ENCODE measurements at regions not wholly inside any gene's neighbourhood (a gene's known extent, or its start where the extent isn't known, plus 50 kb on each side); places are given as distances from the start of the nearest gene placed in this dataset.
"Not testable (repeated sequence)": the region's sequence is repeated elsewhere in the genome, so short reads cannot be mapped to it uniquely, and the experiment has no call there.

GRCh38 chr20:29878281-29878741 is 1379.2 kb upstream of the DEFB115 start:
- Mint-ChIP-seq H3K27me3 (no peaks in the 10 kb centered on the region), H3K27ac (no peak overlapping the region), H3K36me3 (peaks cover 3% of the 10 kb centered on the region), H3K9me3 (peaks cover 5 to 48% (median 22%) of the 10 kb centered on the region in 7 donors), H3K4me1 (no peaks in the 10 kb centered on the region), H3K4me3 (peak overlapping the region in 1 of 4 donors; percentile 32)
- no peak overlapping the region for H3K27ac ChIP-seq (ENCODE audit: insufficient read depth, low read length, poor library complexity, severe bottlenecking)
- peaks cover 4 to 47% of the 10 kb centered on the region in 2 experiments for H3K9me3 ChIP-seq (ENCODE audit: control insufficient read depth in 2 of 2, low read length in 2 of 2)
- peaks cover 4% of the 10 kb centered on the region for H3K4me1 ChIP-seq (ENCODE audit: control insufficient read depth, insufficient read depth, low read length, poor library complexity, severe bottlenecking)
- no peak overlapping the region for H3K4me3 ChIP-seq (ENCODE audit: low read depth, low read length)
- no peaks in the 10 kb centered on the region for H3K27me3 ChIP-seq (ENCODE audit: control insufficient read depth, insufficient read depth, low read length)
- no peaks in the 10 kb centered on the region for H3K36me3 ChIP-seq (ENCODE audit: control insufficient read depth, insufficient read depth, low read length)
- no peak for DNase-seq
- no peak for ATAC-seq (ENCODE audit: low read depth in 2 of 2)

GRCh38 chr20:29878777-29879442 is 1378.6 kb upstream of the DEFB115 start:
- DNase-seq (no peak), ATAC-seq (ENCODE audit: low read depth in 2 of 2) (peak in 1 of 2 donors; percentile 30)
- no peaks in the 10 kb centered on the region for H3K4me1 Mint-ChIP-seq
- H3K4me3 Mint-ChIP-seq, result no peak overlapping the region
- Histone ChIP-seq H3K4me1 (ENCODE audit: control insufficient read depth, insufficient read depth, low read length, poor library complexity, severe bottlenecking) (peaks cover 2% of the 10 kb centered on the region), H3K4me3 (ENCODE audit: low read depth, low read length) (no peak overlapping the region), H3K36me3 (ENCODE audit: control insufficient read depth, insufficient read depth, low read length) (no peaks in the 10 kb centered on the region), H3K27me3 (ENCODE audit: control insufficient read depth, insufficient read depth, low read length) (no peaks in the 10 kb centered on the region), H3K27ac (ENCODE audit: insufficient read depth, low read length, poor library complexity, severe bottlenecking) (no peak overlapping the region), H3K9me3 (ENCODE audit: control insufficient read depth in 2 of 2, low read length in 2 of 2) (peaks cover 4 to 45% of the 10 kb centered on the region in 2 experiments)
- peaks cover 5 to 52% (median 20%) of the 10 kb centered on the region in 7 donors for H3K9me3 Mint-ChIP-seq
- H3K27ac Mint-ChIP-seq, result no peak overlapping the region
- no peaks in the 10 kb centered on the region for H3K27me3 Mint-ChIP-seq
- H3K36me3 Mint-ChIP-seq, result peaks cover 3% of the 10 kb centered on the region

- not testable (repeated sequence) for H3K27ac Mint-ChIP-seq; H3K4me3 Mint-ChIP-seq; ATAC-seq (ENCODE audit: low read depth in 2 of 2); H3K4me1 ChIP-seq (ENCODE audit: control insufficient read depth, insufficient read depth, low read length, poor library complexity, severe bottlenecking); H3K4me1 Mint-ChIP-seq; H3K36me3 Mint-ChIP-seq; H3K27ac ChIP-seq (ENCODE audit: insufficient read depth, low read length, poor library complexity, severe bottlenecking); H3K27me3 ChIP-seq (ENCODE audit: control insufficient read depth, insufficient read depth, low read length); H3K4me3 ChIP-seq (ENCODE audit: low read depth, low read length); H3K36me3 ChIP-seq (ENCODE audit: control insufficient read depth, insufficient read depth, low read length); H3K27me3 Mint-ChIP-seq; DNase-seq
- H3K9me3 Mint-ChIP-seq, result peaks cover 0 to 47% (median 23%) of the 10 kb centered on the region in 7 donors
- H3K9me3 ChIP-seq (ENCODE audit: control insufficient read depth in 2 of 2, low read length in 2 of 2), result peaks cover 4 to 30% of the 10 kb centered on the region in 2 experiments
These were observed 1376.4 kb upstream of the DEFB115 start for GRCh38 chr20:29881107-29881506.

GRCh38 chr20:29883514-29884219 is 1373.8 kb upstream of the DEFB115 start:
- ATAC-seq (ENCODE audit: low read depth in 2 of 2), result peak in 1 of 2 donors; percentile 27
- H3K36me3 Mint-ChIP-seq; H3K36me3 ChIP-seq (ENCODE audit: control insufficient read depth, insufficient read depth, low read length); H3K27ac ChIP-seq (ENCODE audit: insufficient read depth, low read length, poor library complexity, severe bottlenecking); H3K27me3 Mint-ChIP-seq; DNase-seq; H3K27ac Mint-ChIP-seq; H3K27me3 ChIP-seq (ENCODE audit: control insufficient read depth, insufficient read depth, low read length); H3K4me1 Mint-ChIP-seq; H3K4me1 ChIP-seq (ENCODE audit: control insufficient read depth, insufficient read depth, low read length, poor library complexity, severe bottlenecking); H3K4me3 Mint-ChIP-seq; H3K4me3 ChIP-seq (ENCODE audit: low read depth, low read length): not testable (repeated sequence)
- peaks cover 0 to 47% (median 17%) of the 10 kb centered on the region in 7 donors for H3K9me3 Mint-ChIP-seq
- peaks cover 3 to 11% of the 10 kb centered on the region in 2 experiments for H3K9me3 ChIP-seq (ENCODE audit: control insufficient read depth in 2 of 2, low read length in 2 of 2)

- not testable (repeated sequence) for H3K4me1 ChIP-seq (ENCODE audit: control insufficient read depth, insufficient read depth, low read length, poor library complexity, severe bottlenecking); H3K4me1 Mint-ChIP-seq; H3K27ac Mint-ChIP-seq; H3K4me3 ChIP-seq (ENCODE audit: low read depth, low read length); H3K36me3 Mint-ChIP-seq; H3K4me3 Mint-ChIP-seq; H3K36me3 ChIP-seq (ENCODE audit: control insufficient read depth, insufficient read depth, low read length); H3K27me3 ChIP-seq (ENCODE audit: control insufficient read depth, insufficient read depth, low read length); H3K9me3 ChIP-seq (ENCODE audit: control insufficient read depth in 2 of 2, low read length in 2 of 2); H3K27ac ChIP-seq (ENCODE audit: insufficient read depth, low read length, poor library complexity, severe bottlenecking); H3K27me3 Mint-ChIP-seq; DNase-seq; ATAC-seq (ENCODE audit: low read depth in 2 of 2)
- peaks cover 0 to 42% (median 16%) of the 10 kb centered on the region in 7 donors for H3K9me3 Mint-ChIP-seq
These were observed 1373.1 kb upstream of the DEFB115 start for GRCh38 chr20:29884322-29884721.

- DNase-seq; H3K4me3 Mint-ChIP-seq; H3K27ac ChIP-seq (ENCODE audit: insufficient read depth, low read length, poor library complexity, severe bottlenecking); H3K36me3 Mint-ChIP-seq; H3K27me3 ChIP-seq (ENCODE audit: control insufficient read depth, insufficient read depth, low read length); H3K4me1 ChIP-seq (ENCODE audit: control insufficient read depth, insufficient read depth, low read length, poor library complexity, severe bottlenecking); H3K4me3 ChIP-seq (ENCODE audit: low read depth, low read length); H3K27ac Mint-ChIP-seq; H3K4me1 Mint-ChIP-seq; H3K27me3 Mint-ChIP-seq; H3K36me3 ChIP-seq (ENCODE audit: control insufficient read depth, insufficient read depth, low read length); H3K9me3 ChIP-seq (ENCODE audit: control insufficient read depth in 2 of 2, low read length in 2 of 2): not testable (repeated sequence)
- peaks cover 0 to 37% (median 16%) of the 10 kb centered on the region in 7 donors for H3K9me3 Mint-ChIP-seq
- peak in 1 of 2 donors; percentile 34 for ATAC-seq (ENCODE audit: low read depth in 2 of 2)
These were observed 1371.9 kb upstream of the DEFB115 start for GRCh38 chr20:29885282-29886185.

GRCh38 chr20:29891555-29891954 is 1365.9 kb upstream of the DEFB115 start:
- peaks cover 0 to 17% (median 14%) of the 10 kb centered on the region in 7 donors for H3K9me3 Mint-ChIP-seq
- not testable (repeated sequence) for H3K36me3 Mint-ChIP-seq; H3K27ac Mint-ChIP-seq; H3K27me3 Mint-ChIP-seq; H3K9me3 ChIP-seq (ENCODE audit: control insufficient read depth in 2 of 2, low read length in 2 of 2); H3K27ac ChIP-seq (ENCODE audit: insufficient read depth, low read length, poor library complexity, severe bottlenecking); H3K4me1 ChIP-seq (ENCODE audit: control insufficient read depth, insufficient read depth, low read length, poor library complexity, severe bottlenecking); ATAC-seq (ENCODE audit: low read depth in 2 of 2); H3K27me3 ChIP-seq (ENCODE audit: control insufficient read depth, insufficient read depth, low read length); H3K4me3 Mint-ChIP-seq; DNase-seq; H3K4me3 ChIP-seq (ENCODE audit: low read depth, low read length); H3K4me1 Mint-ChIP-seq; H3K36me3 ChIP-seq (ENCODE audit: control insufficient read depth, insufficient read depth, low read length)
